Dendritic cell treated with granulocyte-macrophage colony-stimulating factor and Interleukin-4, amounts not matched to agents 40 ng/mL and 50 ng/mL, for 4 days (primary cell): ENCODE measurements at regions not wholly inside any gene's neighbourhood (a gene's known extent, or its start where the extent isn't known, plus 50 kb on each side); places are given as distances from the start of the nearest gene placed in this dataset.
"Not testable (repeated sequence)": the region's sequence is repeated elsewhere in the genome, so short reads cannot be mapped to it uniquely, and the experiment has no call there.

Experiments
- H3K27ac Mint-ChIP-seq: one replicate; pipeline ENCODE4 v1.8.0; 2022; ENCODE audit warnings: mild to moderate bottlenecking, mixed read lengths
- H3K27me3 Mint-ChIP-seq: one replicate; pipeline ENCODE4 v1.8.0; 2022; ENCODE audit warnings: mild to moderate bottlenecking, mixed read lengths
- H3K36me3 Mint-ChIP-seq: one replicate; pipeline ENCODE4 v1.8.0; 2022; ENCODE audit warnings: low read depth, mixed read lengths
- H3K4me1 Mint-ChIP-seq: one replicate; pipeline ENCODE4 v1.8.0; 2022; ENCODE audit warnings: low read depth, mixed read lengths
- H3K4me3 Mint-ChIP-seq: one replicate; pipeline ENCODE4 v1.8.0; 2022; ENCODE audit warnings: mild to moderate bottlenecking, moderate library complexity, mixed read lengths
- H3K9me3 Mint-ChIP-seq: one replicate; pipeline ENCODE4 v1.8.0; 2022; ENCODE audit warnings: mixed read lengths
- intact Hi-C: fragments of 100-400 bp; cut with micrococcal nuclease; formaldehyde crosslinking; loops from one replicate; pipeline ENCODE4 v1.15.0; 2022

- peaks cover 3% of the 10 kb centered on the region for H3K27me3 Mint-ChIP-seq
- H3K4me3 Mint-ChIP-seq: no peak overlapping the region
- no peaks in the 10 kb centered on the region for H3K36me3 Mint-ChIP-seq
- no peaks in the 10 kb centered on the region for H3K9me3 Mint-ChIP-seq
- intact Hi-C loops: no loop called here
- no peaks in the 10 kb centered on the region for H3K4me1 Mint-ChIP-seq
- H3K27ac Mint-ChIP-seq: no peak overlapping the region
These were observed 345.8 kb downstream of the SOX9 start for GRCh38 chr17:72466606-72467005.

DNA sequence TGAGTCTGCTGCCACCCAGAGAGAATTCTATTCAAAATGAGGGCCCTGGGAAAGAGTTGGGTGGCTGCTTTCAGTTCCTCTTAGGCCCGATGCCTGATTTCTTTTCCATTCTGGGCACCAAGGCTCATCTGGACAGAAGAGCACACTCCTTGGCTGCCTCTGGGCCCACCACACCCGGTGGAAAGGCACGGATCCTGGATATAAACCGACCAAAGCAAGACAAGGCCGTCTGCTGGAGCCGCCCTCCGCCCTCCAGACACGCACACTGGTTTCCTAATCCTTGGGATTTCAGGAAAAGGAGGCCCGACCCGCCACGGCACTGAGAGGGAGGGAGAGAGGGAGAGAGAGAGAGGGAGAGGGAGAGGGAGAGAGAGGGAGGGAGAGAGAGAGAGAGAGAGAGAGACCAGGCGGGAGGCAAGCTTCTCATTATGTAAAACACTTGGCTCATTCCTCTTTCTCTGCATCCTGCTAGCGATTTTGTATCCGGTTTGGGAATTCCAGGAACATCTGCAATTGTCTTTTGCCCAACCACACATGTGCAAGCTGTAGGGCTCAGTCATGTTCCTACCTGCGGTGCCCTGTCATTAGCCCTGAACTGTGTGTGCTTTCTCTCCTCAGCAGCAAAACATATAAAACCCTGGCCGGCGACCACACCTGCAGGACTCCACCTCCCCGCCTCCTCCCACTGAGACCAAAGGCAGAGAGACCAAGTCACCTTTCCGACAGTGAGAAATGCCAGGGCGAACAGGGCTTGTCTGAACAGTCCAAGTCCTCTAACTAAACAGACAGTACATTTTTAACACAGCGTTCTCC, 347.2 kb downstream of the SOX9 start:
- Mint-ChIP-seq H3K4me1 (no peaks in the 10 kb centered on the region), H3K27ac (no peak overlapping the region), H3K27me3 (peaks cover 1% of the 10 kb centered on the region), H3K4me3 (no peak overlapping the region), H3K36me3 (no peaks in the 10 kb centered on the region), H3K9me3 (no peaks in the 10 kb centered on the region)
- intact Hi-C loops: no loop called here

- no peak overlapping the region for H3K27ac Mint-ChIP-seq
- no peaks in the 10 kb centered on the region for H3K9me3 Mint-ChIP-seq
- H3K36me3 Mint-ChIP-seq: no peaks in the 10 kb centered on the region
- H3K4me3 Mint-ChIP-seq: no peak overlapping the region
- H3K27me3 Mint-ChIP-seq: peaks cover 1% of the 10 kb centered on the region
- H3K4me1 Mint-ChIP-seq: no peaks in the 10 kb centered on the region
- intact Hi-C loops: no loop called here
These were observed 348.0 kb downstream of the SOX9 start for GRCh38 chr17:72468841-72469240.

DNA sequence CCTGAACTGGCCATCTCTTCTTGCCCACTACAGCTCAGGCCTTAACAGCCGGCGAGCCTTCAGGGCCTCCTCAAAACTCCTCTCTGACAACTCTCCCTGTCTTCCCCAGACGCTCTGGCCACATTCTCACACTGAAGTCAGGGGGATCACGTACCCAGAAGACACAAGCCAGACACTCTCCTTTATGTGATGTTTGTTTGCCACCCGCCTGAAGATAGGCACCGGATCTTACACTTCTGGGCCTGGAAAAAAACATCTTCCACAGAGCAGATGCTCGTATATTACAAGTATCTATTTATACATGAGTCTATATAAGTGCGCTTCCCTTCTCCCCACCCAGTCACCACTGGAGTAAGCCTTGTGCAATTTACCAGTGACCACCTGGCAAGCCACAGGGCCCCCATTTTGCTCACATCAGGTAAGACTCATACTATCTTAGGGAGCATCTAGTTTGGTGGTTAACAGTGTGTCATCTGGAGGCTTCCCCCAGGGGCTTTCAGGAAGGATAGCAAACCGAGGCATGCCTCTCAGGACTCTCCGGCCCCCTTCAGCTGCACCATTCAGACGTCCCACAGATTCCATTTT, 349.4 kb downstream of the SOX9 start:
- Mint-ChIP-seq H3K4me1 (no peaks in the 10 kb centered on the region), H3K36me3 (no peaks in the 10 kb centered on the region), H3K27me3 (peaks cover 2% of the 10 kb centered on the region), H3K4me3 (no peak overlapping the region), H3K9me3 (no peaks in the 10 kb centered on the region), H3K27ac (no peak overlapping the region)
- intact Hi-C loops: no loop called here

DNA sequence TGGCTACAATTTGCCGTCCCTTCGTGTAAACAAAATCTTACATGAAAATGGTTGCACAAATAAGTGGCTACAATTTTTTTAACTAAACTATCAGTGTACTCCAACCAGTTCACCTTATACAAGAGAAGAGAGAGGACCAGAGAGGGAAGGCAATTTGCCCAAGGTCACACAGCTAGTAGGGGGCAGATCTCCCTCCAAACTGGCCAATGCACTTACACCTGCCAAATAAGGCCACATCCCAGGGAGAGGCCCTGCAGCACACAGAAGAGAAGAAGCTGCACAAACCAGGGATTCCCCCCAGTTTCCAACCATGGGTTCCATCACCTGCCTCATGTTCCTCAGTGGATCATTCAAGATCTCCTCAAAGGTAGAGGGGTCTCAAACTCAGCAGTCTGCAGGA, 349.9 kb downstream of the SOX9 start:
- Mint-ChIP-seq H3K27me3 (peaks cover 1% of the 10 kb centered on the region), H3K27ac (no peak overlapping the region), H3K36me3 (no peaks in the 10 kb centered on the region), H3K4me3 (no peak overlapping the region), H3K9me3 (no peaks in the 10 kb centered on the region), H3K4me1 (no peaks in the 10 kb centered on the region)
- intact Hi-C loops: no loop called here

GRCh38 chr17:72471296-72471695, 350.5 kb downstream of the SOX9 start:
- H3K4me1 Mint-ChIP-seq: no peaks in the 10 kb centered on the region
- intact Hi-C loops: no loop called here
- H3K9me3 Mint-ChIP-seq: no peaks in the 10 kb centered on the region

GRCh38 chr17:72472106-72472505, 351.3 kb downstream of the SOX9 start:
- no peak overlapping the region for H3K27ac Mint-ChIP-seq
- peaks cover 12% of the 10 kb centered on the region for H3K27me3 Mint-ChIP-seq
- intact Hi-C loops: no loop called here
- H3K4me3 Mint-ChIP-seq: no peak overlapping the region
- no peaks in the 10 kb centered on the region for H3K36me3 Mint-ChIP-seq
- H3K9me3 Mint-ChIP-seq: no peaks in the 10 kb centered on the region
- H3K4me1 Mint-ChIP-seq: no peaks in the 10 kb centered on the region

More at GRCh38 chr17:72471296-72471695, 350.5 kb downstream of the SOX9 start:
- H3K4me3 Mint-ChIP-seq: no peak overlapping the region
- H3K27me3 Mint-ChIP-seq: peaks cover 7% of the 10 kb centered on the region
- no peak overlapping the region for H3K27ac Mint-ChIP-seq
- H3K36me3 Mint-ChIP-seq: no peaks in the 10 kb centered on the region

DNA sequence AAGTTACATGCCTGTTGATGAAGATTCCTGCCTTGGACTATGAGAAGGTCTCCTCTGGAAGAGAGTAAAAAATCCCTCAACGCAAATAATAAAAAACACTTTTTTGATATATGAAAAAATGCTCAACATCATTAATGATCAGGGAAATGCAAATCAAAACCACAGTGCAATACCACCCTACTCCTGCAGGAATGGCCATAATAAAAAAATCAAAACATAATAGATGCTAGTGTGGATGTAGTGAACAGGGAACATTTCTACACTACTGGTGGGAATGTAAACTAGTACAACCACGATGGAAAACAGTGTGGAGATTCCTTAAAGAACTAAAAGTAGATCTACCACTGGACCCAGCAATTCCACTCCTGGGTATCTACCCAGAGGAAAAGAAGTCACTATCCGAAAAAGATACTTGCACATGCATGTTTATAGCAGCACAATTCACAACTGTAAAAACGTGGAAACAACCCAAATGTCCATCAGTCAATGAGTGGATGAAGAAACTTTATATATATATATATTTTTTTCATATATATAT, 352.1 kb downstream of the SOX9 start:
- H3K36me3 Mint-ChIP-seq: not testable (repeated sequence)

GRCh38 chr17:72474243-72474642, 353.4 kb downstream of the SOX9 start:
- Mint-ChIP-seq H3K9me3 (no peaks in the 10 kb centered on the region), H3K4me1 (no peaks in the 10 kb centered on the region), H3K36me3 (no peaks in the 10 kb centered on the region), H3K27ac (no peak overlapping the region), H3K4me3 (no peak overlapping the region), H3K27me3 (peaks cover 15% of the 10 kb centered on the region)
- intact Hi-C loops: no loop called here

More for the DNA sequence above, 352.1 kb downstream of the SOX9 start:
- intact Hi-C loops, H3K9me3 Mint-ChIP-seq, H3K27ac Mint-ChIP-seq, H3K4me1 Mint-ChIP-seq, H3K4me3 Mint-ChIP-seq: not testable (repeated sequence)
- peaks cover 15% of the 10 kb centered on the region for H3K27me3 Mint-ChIP-seq

DNA sequence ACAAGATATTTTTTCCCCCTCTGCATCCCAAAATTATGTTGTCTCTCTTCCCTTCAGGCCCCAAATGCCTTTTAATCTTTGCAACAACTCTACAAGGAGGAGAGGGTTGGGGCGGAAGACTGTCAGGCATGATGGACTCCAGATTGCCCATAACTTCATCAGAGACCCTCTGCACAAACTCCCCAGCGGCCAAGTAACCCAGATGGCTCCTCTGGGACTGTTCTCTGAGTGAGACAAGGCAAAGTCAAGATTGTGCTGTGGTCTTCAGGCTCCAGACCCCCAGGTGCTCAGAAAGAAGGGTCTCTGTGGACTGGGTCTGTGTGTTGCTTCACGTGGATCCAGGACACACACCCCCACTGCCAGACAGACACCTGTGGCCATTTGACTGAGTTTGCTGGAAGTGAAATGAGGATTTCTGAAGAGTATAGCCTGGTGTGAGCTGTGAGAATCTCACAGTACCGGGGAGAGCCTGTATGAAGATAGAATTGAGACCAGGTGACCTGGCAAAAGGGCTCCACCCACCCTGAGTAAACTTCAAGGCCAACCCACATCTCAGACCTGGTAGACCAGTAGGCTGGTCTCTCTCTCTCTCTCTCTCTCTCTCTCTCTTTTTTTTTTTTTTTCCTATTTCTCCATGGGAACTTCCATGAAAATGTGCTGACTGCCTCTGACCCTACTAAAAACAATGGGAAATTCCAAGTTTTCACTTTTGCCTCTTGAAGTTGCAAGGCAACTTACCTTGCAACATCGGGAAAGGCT, 354.1 kb downstream of the SOX9 start:
- Mint-ChIP-seq H3K27me3 (peaks cover 15% of the 10 kb centered on the region), H3K27ac (no peak overlapping the region), H3K4me1 (no peaks in the 10 kb centered on the region), H3K36me3 (no peaks in the 10 kb centered on the region), H3K9me3 (no peaks in the 10 kb centered on the region), H3K4me3 (no peak overlapping the region)
- intact Hi-C loops: no loop called here

DNA sequence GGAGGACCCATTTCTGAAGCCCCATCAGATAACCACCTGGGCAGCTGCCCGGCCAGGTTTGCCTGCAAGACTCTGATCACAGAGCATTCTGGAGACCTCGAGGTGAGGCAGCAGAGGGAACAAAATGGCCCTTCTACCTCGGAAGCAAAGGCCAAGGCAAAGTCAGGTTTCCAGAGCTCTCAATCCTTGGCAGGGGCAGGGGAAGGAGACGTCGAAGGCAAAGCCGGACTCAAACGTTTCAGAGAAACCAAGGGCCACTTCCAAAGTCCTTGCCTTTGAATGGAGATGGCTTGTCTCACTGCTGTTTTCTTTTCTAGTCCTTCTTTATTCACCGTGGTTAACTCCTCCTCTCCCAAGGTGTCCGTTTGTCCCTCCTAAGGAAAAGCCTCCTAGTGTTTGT, 355.3 kb downstream of the SOX9 start:
- peaks cover 15% of the 10 kb centered on the region for H3K27me3 Mint-ChIP-seq
- intact Hi-C loops: no loop called here
- no peaks in the 10 kb centered on the region for H3K36me3 Mint-ChIP-seq
- H3K4me3 Mint-ChIP-seq: no peak overlapping the region
- no peak overlapping the region for H3K27ac Mint-ChIP-seq
- H3K4me1 Mint-ChIP-seq: no peaks in the 10 kb centered on the region
- peaks cover 2% of the 10 kb centered on the region for H3K9me3 Mint-ChIP-seq

DNA sequence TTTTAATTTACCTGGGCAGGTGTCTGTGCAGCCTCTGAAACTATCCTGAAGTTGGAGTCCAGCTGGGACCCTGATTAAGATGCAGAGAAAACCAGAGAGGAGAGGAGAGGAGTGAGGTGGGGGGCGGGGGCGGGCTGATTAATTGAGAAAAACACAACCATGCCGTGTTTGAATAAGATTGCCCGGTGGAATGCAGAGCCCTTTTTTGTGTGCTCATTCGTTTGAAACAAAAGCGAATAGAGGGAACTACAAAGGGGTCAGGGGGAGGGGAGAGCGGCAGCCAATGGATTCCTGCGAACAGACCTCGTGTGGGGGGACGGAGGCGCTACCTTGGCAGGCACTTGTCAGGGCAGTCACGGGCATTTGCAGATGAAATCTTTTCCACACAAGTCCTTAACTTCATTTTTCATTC, 355.8 kb downstream of the SOX9 start:
- no peaks in the 10 kb centered on the region for H3K4me1 Mint-ChIP-seq
- intact Hi-C loops: no loop called here
- H3K27me3 Mint-ChIP-seq: peaks cover 15% of the 10 kb centered on the region
- no peak overlapping the region for H3K27ac Mint-ChIP-seq
- no peaks in the 10 kb centered on the region for H3K36me3 Mint-ChIP-seq
- no peak overlapping the region for H3K4me3 Mint-ChIP-seq
- H3K9me3 Mint-ChIP-seq: peaks cover 6% of the 10 kb centered on the region

DNA sequence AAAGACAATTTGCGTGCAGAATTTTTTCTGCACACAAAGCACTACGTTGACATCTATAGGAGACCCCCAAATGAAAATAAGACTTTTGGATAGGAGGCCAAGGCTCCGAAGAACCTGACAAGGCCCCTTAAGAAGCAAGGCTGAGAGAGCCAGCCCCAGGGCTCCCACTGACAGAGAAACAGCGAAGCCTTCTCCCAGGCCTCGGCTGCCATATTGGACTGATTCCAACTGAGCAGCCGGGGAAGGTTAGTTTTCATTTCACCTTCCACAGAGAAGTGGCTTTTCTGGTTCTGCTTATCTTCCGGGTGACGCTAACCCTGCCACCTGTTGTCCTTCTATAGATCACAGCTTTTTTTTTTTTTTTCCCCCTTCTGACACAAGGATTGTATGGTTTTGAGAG, 356.7 kb downstream of the SOX9 start:
- H3K9me3 Mint-ChIP-seq: peaks cover 9% of the 10 kb centered on the region
- H3K27me3 Mint-ChIP-seq: peaks cover 15% of the 10 kb centered on the region
- H3K27ac Mint-ChIP-seq: no peak overlapping the region
- H3K4me3 Mint-ChIP-seq: no peak overlapping the region
- intact Hi-C loops: no loop called here
- H3K36me3 Mint-ChIP-seq: no peaks in the 10 kb centered on the region
- H3K4me1 Mint-ChIP-seq: no peaks in the 10 kb centered on the region

- Mint-ChIP-seq H3K27ac (no peak overlapping the region), H3K27me3 (peaks cover 15% of the 10 kb centered on the region)
- intact Hi-C loops: no loop called here
These were observed 358.3 kb downstream of the SOX9 start for GRCh38 chr17:72479113-72479512.

More at GRCh38 chr17:72479113-72479512, 358.3 kb downstream of the SOX9 start:
- no peaks in the 10 kb centered on the region for H3K4me1 Mint-ChIP-seq
- no peaks in the 10 kb centered on the region for H3K36me3 Mint-ChIP-seq
- no peak overlapping the region for H3K4me3 Mint-ChIP-seq
- H3K9me3 Mint-ChIP-seq: peaks cover 9% of the 10 kb centered on the region
